HL-60 (cell line): ENCODE measurements at regions not wholly inside any gene's neighbourhood (a gene's known extent, or its start where the extent isn't known, plus 50 kb on each side); places are given as distances from the start of the nearest gene placed in this dataset.

Experiments
- CTCF ChIP-seq: IDR thresholded peaks from one replicate; pipeline ENCODE4 v1.5.1; 2011; ENCODE audit warnings: low read length, control low read depth, inconsistent platforms; ENCODE audit not compliant: insufficient read depth
- GABPA ChIP-seq: IDR thresholded peaks from 2 replicates; pipeline ENCODE4 v1.6.1; 2012; ENCODE audit warnings: low read depth
- POLR2AphosphoS5 ChIP-seq: IDR thresholded peaks from 2 replicates; pipeline ENCODE4 v1.6.1; 2012; ENCODE audit warnings: low read depth
- REST ChIP-seq: IDR thresholded peaks from 2 replicates; pipeline ENCODE4 v1.6.1; 2012; ENCODE audit warnings: low read depth; ENCODE audit not compliant: insufficient replicate concordance
- SPI1 ChIP-seq: IDR thresholded peaks from 2 replicates; pipeline ENCODE4 v1.6.1; 2012; ENCODE audit warnings: low read depth, mild to moderate bottlenecking, borderline replicate concordance

GRCh38 chr9:20044686-20045085, 255.8 kb upstream of the SLC24A2 start:
- TF ChIP-seq CTCF (no peak), POLR2AphosphoS5 (no peak), REST (no peak), GABPA (no peak), SPI1 (no peak)
